Suprapubic skin (tissue), 4 donors: ENCODE measurements at regions not wholly inside any gene's neighbourhood (a gene's known extent, or its start where the extent isn't known, plus 50 kb on each side); places are given as distances from the start of the nearest gene placed in this dataset.

Source experiments
- CTCF ChIP-seq, 2 donors: fragments of 200-600 bp in 1 of 2; fragments of 450-650 bp in 1 of 2; sonication (generic) in 1 of 2; IDR thresholded peaks; one replicate each; pipeline ENCODE4 v1.5.1; 2016 to 2019; ENCODE audit warnings: antibody characterized with exemption in 2 of 2, mild to moderate bottlenecking in 1 of 2, moderate library complexity in 1 of 2
- EP300 ChIP-seq: sonication (generic); formaldehyde crosslinking; IDR thresholded peaks from one replicate; pipeline ENCODE4 v1.6.1; 2017; ENCODE audit warnings: antibody characterized with exemption
- POLR2A ChIP-seq, 2 donors: fragments of 450-650 bp; IDR thresholded peaks; one replicate each; pipeline ENCODE4 v1.6.1; 2017; ENCODE audit warnings: antibody characterized with exemption in 2 of 2, mild to moderate bottlenecking in 2 of 2, moderate library complexity in 2 of 2
- POLR2AphosphoS5 ChIP-seq, 3 donors: sonication (generic); formaldehyde crosslinking; IDR thresholded peaks; one replicate each; pipeline ENCODE4 v1.6.1; 2017; ENCODE audit warnings: antibody characterized with exemption in 3 of 3

- TF ChIP-seq CTCF (IDR thresholded peaks at IDR 0.05) = no peak
- no peak for TF ChIP-seq POLR2AphosphoS5 (IDR thresholded peaks at IDR 0.05)
- no peak for TF ChIP-seq EP300
- TF ChIP-seq POLR2A (IDR thresholded peaks at IDR 0.05) = no peak
Observed at GRCh38 chr11:81004576-81004975, 1563.7 kb upstream of the TENM4 start.
